ENCODE measurements at regions not wholly inside any gene's neighbourhood (a gene's known extent, or its start where the extent isn't known, plus 50 kb on each side); places are given as distances from the start of the nearest gene placed in this dataset.

DNA sequence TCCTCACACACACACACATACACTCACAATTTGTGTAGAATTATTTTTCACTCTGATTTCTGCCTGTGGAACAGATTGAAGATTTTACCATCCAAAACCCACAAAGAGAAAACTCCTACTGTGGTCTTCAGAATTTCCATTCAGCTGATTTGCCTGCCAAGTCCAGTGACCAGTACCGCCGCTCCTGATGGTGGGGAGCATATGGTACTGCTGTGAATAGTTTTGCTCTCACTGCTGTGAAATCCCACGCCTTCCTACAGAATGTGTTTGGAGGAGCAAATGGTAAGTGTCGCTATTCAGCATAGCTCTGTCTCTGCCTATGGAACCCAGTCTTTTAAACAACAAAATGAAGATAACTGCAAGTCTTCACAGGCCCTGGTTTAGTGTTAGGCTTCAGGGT is 629.5 kb downstream of the LMO4 start:
- Mint-ChIP-seq H3K4me1 (no peaks in the 10 kb centered on the region), H3K36me3 (no peaks in the 10 kb centered on the region), H3K27ac (no peak overlapping the region), H3K4me3 (no peak overlapping the region), H3K9me3 (peaks cover 0 to 1% (median 0%) of the 10 kb centered on the region in 7 donors), H3K27me3 (no peaks in the 10 kb centered on the region)
- Histone ChIP-seq H3K36me3 (ENCODE audit: control insufficient read depth, insufficient read depth, low read length) (no peaks in the 10 kb centered on the region), H3K4me3 (ENCODE audit: low read depth, low read length) (no peak overlapping the region), H3K27me3 (ENCODE audit: control insufficient read depth, insufficient read depth, low read length) (no peaks in the 10 kb centered on the region), H3K27ac (ENCODE audit: insufficient read depth, low read length, poor library complexity, severe bottlenecking) (no peak overlapping the region), H3K4me1 (ENCODE audit: control insufficient read depth, insufficient read depth, low read length, poor library complexity, severe bottlenecking) (no peaks in the 10 kb centered on the region), H3K9me3 (ENCODE audit: control insufficient read depth in 2 of 2, low read length in 2 of 2) (no peaks in the 10 kb centered on the region)
- ATAC-seq (ENCODE audit: low read depth in 2 of 2) (no peak), DNase-seq (no peak)

- DNase-seq (no peak), ATAC-seq (ENCODE audit: low read depth in 2 of 2) (no peak)
- H3K9me3 ChIP-seq (ENCODE audit: control insufficient read depth in 2 of 2, low read length in 2 of 2): no peaks in the 10 kb centered on the region
- Mint-ChIP-seq H3K27ac (no peak overlapping the region), H3K4me3 (no peak overlapping the region), H3K9me3 (peaks cover 0 to 1% (median 0%) of the 10 kb centered on the region in 7 donors), H3K27me3 (no peaks in the 10 kb centered on the region), H3K4me1 (no peaks in the 10 kb centered on the region), H3K36me3 (no peaks in the 10 kb centered on the region)
- no peaks in the 10 kb centered on the region for H3K36me3 ChIP-seq (ENCODE audit: control insufficient read depth, insufficient read depth, low read length)
- no peak overlapping the region for H3K4me3 ChIP-seq (ENCODE audit: low read depth, low read length)
- no peaks in the 10 kb centered on the region for H3K4me1 ChIP-seq (ENCODE audit: control insufficient read depth, insufficient read depth, low read length, poor library complexity, severe bottlenecking)
- no peak overlapping the region for H3K27ac ChIP-seq (ENCODE audit: insufficient read depth, low read length, poor library complexity, severe bottlenecking)
- H3K27me3 ChIP-seq (ENCODE audit: control insufficient read depth, insufficient read depth, low read length): no peaks in the 10 kb centered on the region
Measured at GRCh38 chr1:87958716-87959115, 630.0 kb downstream of the LMO4 start.

GRCh38 chr1:87959236-87959635 is 630.6 kb downstream of the LMO4 start:
- no peaks in the 10 kb centered on the region for H3K9me3 ChIP-seq (ENCODE audit: control insufficient read depth in 2 of 2, low read length in 2 of 2)
- no peak overlapping the region for H3K27ac ChIP-seq (ENCODE audit: insufficient read depth, low read length, poor library complexity, severe bottlenecking)
- H3K27me3 Mint-ChIP-seq: no peaks in the 10 kb centered on the region
- ATAC-seq (ENCODE audit: low read depth in 2 of 2) (no peak), DNase-seq (no peak)
- H3K4me1 Mint-ChIP-seq: no peaks in the 10 kb centered on the region
- H3K27me3 ChIP-seq (ENCODE audit: control insufficient read depth, insufficient read depth, low read length): no peaks in the 10 kb centered on the region
- no peaks in the 10 kb centered on the region for H3K36me3 ChIP-seq (ENCODE audit: control insufficient read depth, insufficient read depth, low read length)
- no peak overlapping the region for H3K4me3 ChIP-seq (ENCODE audit: low read depth, low read length)
- no peak overlapping the region for H3K4me3 Mint-ChIP-seq
- no peaks in the 10 kb centered on the region for H3K4me1 ChIP-seq (ENCODE audit: control insufficient read depth, insufficient read depth, low read length, poor library complexity, severe bottlenecking)
- H3K36me3 Mint-ChIP-seq: no peaks in the 10 kb centered on the region
- H3K27ac Mint-ChIP-seq: no peak overlapping the region
- H3K9me3 Mint-ChIP-seq: peaks cover 0 to 1% (median 0%) of the 10 kb centered on the region in 7 donors

DNA sequence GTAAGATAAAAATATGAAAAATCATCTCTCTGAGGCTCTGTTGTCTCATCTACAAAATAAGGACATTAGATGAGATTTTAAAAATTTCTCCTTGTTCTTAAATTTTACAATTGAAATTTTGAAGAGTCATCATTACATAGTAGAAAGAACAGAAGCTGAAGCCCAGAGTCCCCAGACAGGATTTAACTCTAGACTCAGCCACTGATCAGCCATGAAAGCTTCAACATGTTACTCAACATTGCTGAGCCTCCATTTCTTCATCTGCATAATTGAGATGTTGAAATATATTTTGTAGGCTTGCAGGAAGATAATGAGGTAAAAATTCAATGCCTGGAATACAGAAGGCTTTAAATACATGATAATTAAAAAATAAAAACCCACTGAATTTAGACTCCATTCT is 633.3 kb downstream of the LMO4 start:
- no peak for DNase-seq
- Histone ChIP-seq H3K27ac (ENCODE audit: insufficient read depth, low read length, poor library complexity, severe bottlenecking) (no peak overlapping the region), H3K27me3 (ENCODE audit: control insufficient read depth, insufficient read depth, low read length) (no peaks in the 10 kb centered on the region), H3K9me3 (ENCODE audit: control insufficient read depth in 2 of 2, low read length in 2 of 2) (no peaks in the 10 kb centered on the region), H3K4me3 (ENCODE audit: low read depth, low read length) (no peak overlapping the region), H3K36me3 (ENCODE audit: control insufficient read depth, insufficient read depth, low read length) (no peaks in the 10 kb centered on the region), H3K4me1 (ENCODE audit: control insufficient read depth, insufficient read depth, low read length, poor library complexity, severe bottlenecking) (no peaks in the 10 kb centered on the region)
- H3K36me3 Mint-ChIP-seq: no peaks in the 10 kb centered on the region
- no peak for ATAC-seq (ENCODE audit: low read depth in 2 of 2)
- peaks cover 0 to 1% (median 0%) of the 10 kb centered on the region in 7 donors for H3K9me3 Mint-ChIP-seq
- no peaks in the 10 kb centered on the region for H3K4me1 Mint-ChIP-seq
- no peak overlapping the region for H3K27ac Mint-ChIP-seq
- no peaks in the 10 kb centered on the region for H3K27me3 Mint-ChIP-seq
- no peak overlapping the region for H3K4me3 Mint-ChIP-seq

- no peak overlapping the region for H3K4me3 ChIP-seq (ENCODE audit: low read depth, low read length)
- H3K4me3 Mint-ChIP-seq: no peak overlapping the region
- H3K9me3 ChIP-seq (ENCODE audit: control insufficient read depth in 2 of 2, low read length in 2 of 2): no peaks in the 10 kb centered on the region
- H3K9me3 Mint-ChIP-seq: peaks cover 0 to 1% (median 0%) of the 10 kb centered on the region in 7 donors
- no peaks in the 10 kb centered on the region for H3K27me3 Mint-ChIP-seq
- no peak overlapping the region for H3K27ac Mint-ChIP-seq
- H3K36me3 ChIP-seq (ENCODE audit: control insufficient read depth, insufficient read depth, low read length): no peaks in the 10 kb centered on the region
- ATAC-seq (ENCODE audit: low read depth in 2 of 2) (no peak), DNase-seq (no peak)
- no peaks in the 10 kb centered on the region for H3K27me3 ChIP-seq (ENCODE audit: control insufficient read depth, insufficient read depth, low read length)
- H3K27ac ChIP-seq (ENCODE audit: insufficient read depth, low read length, poor library complexity, severe bottlenecking): no peak overlapping the region
- H3K36me3 Mint-ChIP-seq: no peaks in the 10 kb centered on the region
- no peaks in the 10 kb centered on the region for H3K4me1 Mint-ChIP-seq
- H3K4me1 ChIP-seq (ENCODE audit: control insufficient read depth, insufficient read depth, low read length, poor library complexity, severe bottlenecking): no peaks in the 10 kb centered on the region
Measured at GRCh38 chr1:87963556-87963955, 634.9 kb downstream of the LMO4 start.

DNA sequence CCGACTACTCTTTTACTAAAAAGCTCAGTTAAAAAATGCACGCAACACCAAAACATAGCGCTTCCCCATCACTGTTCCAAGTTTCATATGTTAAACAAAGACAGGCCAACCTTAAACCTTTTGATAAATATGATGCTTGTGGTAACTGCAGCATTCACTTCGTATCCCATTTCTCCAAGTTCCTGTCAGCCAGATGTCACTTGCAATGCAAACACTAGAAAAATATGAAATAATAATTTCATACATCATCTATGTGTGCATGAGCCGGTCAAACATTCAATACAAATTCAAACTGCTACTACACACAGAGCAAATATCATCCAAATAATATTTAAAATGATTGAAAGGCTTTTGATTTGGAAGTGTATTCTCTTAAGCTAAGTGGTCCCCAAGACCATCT is 636.5 kb downstream of the LMO4 start:
- Histone ChIP-seq H3K27me3 (ENCODE audit: control insufficient read depth, insufficient read depth, low read length) (no peaks in the 10 kb centered on the region), H3K9me3 (ENCODE audit: control insufficient read depth in 2 of 2, low read length in 2 of 2) (no peaks in the 10 kb centered on the region), H3K4me1 (ENCODE audit: control insufficient read depth, insufficient read depth, low read length, poor library complexity, severe bottlenecking) (no peaks in the 10 kb centered on the region), H3K36me3 (ENCODE audit: control insufficient read depth, insufficient read depth, low read length) (no peaks in the 10 kb centered on the region), H3K4me3 (ENCODE audit: low read depth, low read length) (no peak overlapping the region), H3K27ac (ENCODE audit: insufficient read depth, low read length, poor library complexity, severe bottlenecking) (no peak overlapping the region)
- Mint-ChIP-seq H3K4me3 (no peak overlapping the region), H3K9me3 (peaks cover 0 to 1% (median 0%) of the 10 kb centered on the region in 7 donors), H3K27me3 (no peaks in the 10 kb centered on the region), H3K4me1 (no peaks in the 10 kb centered on the region), H3K36me3 (no peaks in the 10 kb centered on the region), H3K27ac (no peak overlapping the region)
- DNase-seq (no peak), ATAC-seq (ENCODE audit: low read depth in 2 of 2) (no peak)

- H3K9me3 Mint-ChIP-seq: peaks cover 0 to 1% (median 0%) of the 10 kb centered on the region in 7 donors
- H3K4me3 Mint-ChIP-seq: no peak overlapping the region
- no peaks in the 10 kb centered on the region for H3K27me3 ChIP-seq (ENCODE audit: control insufficient read depth, insufficient read depth, low read length)
- no peak overlapping the region for H3K27ac Mint-ChIP-seq
- no peaks in the 10 kb centered on the region for H3K9me3 ChIP-seq (ENCODE audit: control insufficient read depth in 2 of 2, low read length in 2 of 2)
- no peak overlapping the region for H3K27ac ChIP-seq (ENCODE audit: insufficient read depth, low read length, poor library complexity, severe bottlenecking)
- no peaks in the 10 kb centered on the region for H3K27me3 Mint-ChIP-seq
- no peak overlapping the region for H3K4me3 ChIP-seq (ENCODE audit: low read depth, low read length)
- H3K36me3 Mint-ChIP-seq: no peaks in the 10 kb centered on the region
- DNase-seq (no peak), ATAC-seq (ENCODE audit: low read depth in 2 of 2) (no peak)
- no peaks in the 10 kb centered on the region for H3K36me3 ChIP-seq (ENCODE audit: control insufficient read depth, insufficient read depth, low read length)
- no peaks in the 10 kb centered on the region for H3K4me1 Mint-ChIP-seq
- no peaks in the 10 kb centered on the region for H3K4me1 ChIP-seq (ENCODE audit: control insufficient read depth, insufficient read depth, low read length, poor library complexity, severe bottlenecking)
Measured at GRCh38 chr1:87968197-87968955, 639.7 kb downstream of the LMO4 start.

GRCh38 chr1:87969040-87969439 is 640.4 kb downstream of the LMO4 start:
- no peak overlapping the region for H3K27ac Mint-ChIP-seq
- H3K4me3 Mint-ChIP-seq: no peak overlapping the region
- Histone ChIP-seq H3K9me3 (ENCODE audit: control insufficient read depth in 2 of 2, low read length in 2 of 2) (no peaks in the 10 kb centered on the region), H3K27me3 (ENCODE audit: control insufficient read depth, insufficient read depth, low read length) (no peaks in the 10 kb centered on the region), H3K4me3 (ENCODE audit: low read depth, low read length) (no peak overlapping the region), H3K36me3 (ENCODE audit: control insufficient read depth, insufficient read depth, low read length) (no peaks in the 10 kb centered on the region), H3K27ac (ENCODE audit: insufficient read depth, low read length, poor library complexity, severe bottlenecking) (no peak overlapping the region), H3K4me1 (ENCODE audit: control insufficient read depth, insufficient read depth, low read length, poor library complexity, severe bottlenecking) (no peaks in the 10 kb centered on the region)
- no peaks in the 10 kb centered on the region for H3K36me3 Mint-ChIP-seq
- peaks cover 0 to 1% (median 0%) of the 10 kb centered on the region in 7 donors for H3K9me3 Mint-ChIP-seq
- H3K27me3 Mint-ChIP-seq: no peaks in the 10 kb centered on the region
- ATAC-seq (ENCODE audit: low read depth in 2 of 2) (no peak), DNase-seq (no peak)
- no peaks in the 10 kb centered on the region for H3K4me1 Mint-ChIP-seq

Measured in CD4-positive, CD25-positive, alpha-beta regulatory T cell (primary cell).